Stimulated activated CD4-positive, alpha-beta T cell treated with anti-CD3 and anti-CD28 coated beads, Interleukin-15, amount 100 ng/mL, for 24 hours (primary cell): ENCODE measurements at regions not wholly inside any gene's neighbourhood (a gene's known extent, or its start where the extent isn't known, plus 50 kb on each side); places are given as distances from the start of the nearest gene placed in this dataset.

Experiments
- DNase-seq: peaks from one replicate; pipeline ENCODE4 v3.0.0-alpha.2; 2020

DNA sequence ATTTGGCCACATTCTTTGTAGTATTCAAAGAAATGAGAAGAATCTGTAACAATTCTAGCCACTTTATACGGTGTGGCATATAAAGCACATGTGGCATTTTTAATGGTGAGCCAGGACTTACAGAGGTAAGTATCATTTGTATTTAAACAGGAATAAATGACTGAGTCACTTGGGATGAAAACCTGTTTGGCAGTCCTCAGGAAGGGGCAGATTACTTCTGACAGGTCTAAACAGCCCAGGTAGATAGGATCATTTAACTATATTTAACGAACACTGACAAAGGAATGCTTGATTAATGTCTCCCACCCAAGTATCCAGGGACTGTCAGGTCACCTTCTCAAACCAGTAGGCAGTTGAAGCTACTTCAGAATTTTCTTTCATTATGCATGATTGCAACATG, 241.5 kb upstream of the SATB1 start:
- no peak for DNase-seq

GRCh38 chr3:18660059-18660458, 234.9 kb upstream of the SATB1 start:
- DNase-seq, result no peak

DNA sequence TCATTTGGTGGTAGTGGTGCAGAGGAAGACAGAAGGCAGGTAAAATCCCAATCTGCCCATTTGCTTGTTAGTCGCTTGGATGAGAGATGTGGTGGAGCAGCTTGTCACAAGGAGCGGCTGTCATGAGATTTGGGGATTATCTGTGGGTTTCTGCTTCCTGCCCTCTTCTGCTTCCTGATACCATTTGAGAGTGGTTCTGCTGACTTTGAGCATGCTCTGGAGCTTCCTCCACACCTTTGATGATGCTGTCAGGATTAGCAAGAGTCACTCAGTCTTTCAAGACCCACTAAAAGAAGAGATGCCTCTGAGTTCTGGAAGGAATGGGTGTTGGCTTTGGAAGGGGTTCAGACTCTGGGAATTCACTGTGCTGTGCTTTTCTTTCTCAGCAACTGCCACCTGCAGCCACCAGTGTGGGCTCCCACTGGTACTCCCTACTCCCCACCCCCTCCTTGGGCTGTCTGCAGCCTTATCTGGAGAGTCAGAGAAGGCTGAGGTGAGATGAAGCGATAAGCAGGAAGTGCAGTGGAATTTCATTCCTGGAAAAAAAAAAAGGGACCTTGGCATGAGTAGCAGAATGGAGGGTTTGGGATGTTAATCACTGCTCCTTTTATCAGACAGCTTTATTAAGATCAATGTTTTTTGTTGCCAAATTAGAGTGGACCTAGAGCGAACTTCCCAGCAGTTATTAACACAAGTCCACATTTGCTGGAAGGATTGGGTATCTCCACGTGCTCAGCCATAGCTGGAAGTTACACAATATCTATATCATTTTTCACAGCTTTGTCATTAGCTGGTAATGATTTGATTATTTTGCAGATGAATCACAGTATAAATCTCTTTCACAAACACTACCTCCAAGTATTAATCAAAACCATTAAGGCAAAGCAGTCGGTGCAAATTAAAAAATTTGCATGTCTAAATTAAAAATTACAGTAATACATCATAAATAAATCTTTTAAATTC, 233.0 kb upstream of the SATB1 start:
- peak; percentile 29 for DNase-seq

DNA sequence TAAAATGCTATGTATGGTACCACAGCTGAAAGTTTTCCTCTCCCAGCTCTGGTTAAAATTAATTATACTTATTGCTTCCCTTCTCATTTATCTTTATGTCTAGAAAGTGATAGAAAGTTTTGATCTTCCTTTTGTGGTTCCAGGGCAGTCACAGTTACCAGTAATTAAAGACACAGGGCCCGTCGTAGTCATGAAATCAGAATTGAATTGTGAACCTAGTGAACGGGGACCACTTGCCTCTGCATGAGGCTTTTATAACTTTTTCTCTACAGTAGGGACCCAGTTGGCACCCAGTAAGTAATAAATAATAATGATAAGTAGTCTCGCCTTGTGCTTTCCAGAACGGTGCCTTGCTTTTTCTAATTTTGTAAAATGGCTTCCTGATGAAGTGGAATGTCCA, 231.7 kb upstream of the SATB1 start:
- DNase-seq, result no peak

- no peak for DNase-seq
Measured at GRCh38 chr3:18656410-18656809, 231.3 kb upstream of the SATB1 start.

- no peak for DNase-seq
Measured at GRCh38 chr3:18655827-18656226, 230.7 kb upstream of the SATB1 start.

GRCh38 chr3:18652781-18653180, 227.6 kb upstream of the SATB1 start:
- no peak for DNase-seq

- no peak for DNase-seq
Measured at GRCh38 chr3:18650731-18651130, 225.6 kb upstream of the SATB1 start.

DNA sequence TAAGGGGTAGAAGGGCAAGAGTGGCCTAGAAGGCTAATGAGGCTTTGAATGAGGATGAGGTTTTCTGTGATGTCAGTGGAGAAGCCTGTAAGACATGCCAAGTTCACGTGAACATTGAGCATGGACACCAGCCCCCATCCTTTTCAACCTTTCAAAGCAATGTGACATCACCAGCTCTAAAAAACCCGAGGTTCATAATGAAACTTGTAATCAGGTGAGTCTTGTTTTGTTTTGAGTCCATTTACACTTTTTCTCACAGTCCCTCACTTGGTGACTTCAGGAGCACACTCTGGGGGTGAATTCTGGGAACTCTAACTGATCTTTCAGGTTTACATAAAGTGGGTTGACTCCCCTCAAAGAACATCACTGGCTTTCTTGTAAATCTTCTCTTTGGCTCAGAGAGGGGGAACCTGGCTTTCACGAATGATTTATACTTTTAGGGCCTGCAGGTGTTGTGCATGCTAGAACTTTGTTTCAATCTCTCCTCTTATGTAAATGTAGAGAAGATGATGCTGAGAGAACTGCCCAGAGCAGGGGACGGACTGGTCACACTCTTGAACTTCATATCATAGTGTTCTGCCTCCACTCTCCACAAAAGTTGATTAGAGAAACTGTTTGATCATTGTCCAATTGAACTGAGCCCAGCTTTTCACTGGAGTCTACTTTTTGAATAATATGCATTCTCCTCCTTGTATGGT, 224.7 kb upstream of the SATB1 start:
- peak; percentile 72 for DNase-seq

- peak; percentile 11 for DNase-seq
Measured at GRCh38 chr3:18648868-18649462, 223.8 kb upstream of the SATB1 start.

- DNase-seq, result no peak
Measured at GRCh38 chr3:18648159-18648558, 223.0 kb upstream of the SATB1 start.

GRCh38 chr3:18645619-18646018, 220.5 kb upstream of the SATB1 start:
- DNase-seq, result peak; percentile 76

GRCh38 chr3:18643281-18643680, 218.1 kb upstream of the SATB1 start:
- DNase-seq, result peak; percentile 6

- DNase-seq, result no peak
Measured at GRCh38 chr3:18641916-18642315, 216.8 kb upstream of the SATB1 start.

DNA sequence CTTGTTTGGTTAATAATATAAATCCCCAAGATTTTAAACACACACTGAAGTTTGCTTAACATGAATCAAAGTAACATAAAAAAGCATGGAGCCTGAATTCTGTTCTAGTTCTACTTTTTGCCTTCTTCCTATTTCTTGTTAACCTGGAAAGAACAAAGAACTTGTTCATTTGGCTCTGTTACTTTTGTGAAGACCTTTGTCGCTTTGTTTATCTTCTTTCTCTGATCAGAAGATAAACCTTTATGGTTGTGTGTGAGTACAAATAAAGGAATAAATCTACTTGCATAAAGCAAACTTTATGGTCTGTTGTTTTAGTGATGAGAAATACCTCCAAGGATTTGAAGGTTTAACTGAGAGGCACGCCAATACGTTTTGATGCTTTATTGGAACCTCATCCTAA, 210.1 kb upstream of the SATB1 start:
- no peak for DNase-seq

GRCh38 chr3:18634461-18634860, 209.3 kb upstream of the SATB1 start:
- no peak for DNase-seq

DNA sequence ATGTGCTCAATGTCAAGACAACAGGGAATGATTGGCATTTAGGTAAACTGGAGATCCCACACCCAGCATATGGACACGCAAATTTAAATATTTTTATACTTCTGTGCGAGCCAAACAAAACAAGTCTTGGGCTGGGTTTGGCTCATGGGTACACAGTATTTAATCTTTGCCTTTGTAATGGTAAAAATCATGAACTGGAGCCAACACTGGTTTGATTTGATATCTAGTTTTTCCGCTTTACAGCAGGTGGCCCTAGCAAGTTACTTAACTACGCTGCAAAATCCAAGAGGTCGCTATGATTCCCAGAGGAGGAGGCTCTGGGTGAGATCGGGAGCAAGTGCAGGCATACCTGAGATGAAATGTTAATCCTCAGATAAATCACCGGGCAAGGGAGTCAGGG, 207.9 kb upstream of the SATB1 start:
- no peak for DNase-seq

DNA sequence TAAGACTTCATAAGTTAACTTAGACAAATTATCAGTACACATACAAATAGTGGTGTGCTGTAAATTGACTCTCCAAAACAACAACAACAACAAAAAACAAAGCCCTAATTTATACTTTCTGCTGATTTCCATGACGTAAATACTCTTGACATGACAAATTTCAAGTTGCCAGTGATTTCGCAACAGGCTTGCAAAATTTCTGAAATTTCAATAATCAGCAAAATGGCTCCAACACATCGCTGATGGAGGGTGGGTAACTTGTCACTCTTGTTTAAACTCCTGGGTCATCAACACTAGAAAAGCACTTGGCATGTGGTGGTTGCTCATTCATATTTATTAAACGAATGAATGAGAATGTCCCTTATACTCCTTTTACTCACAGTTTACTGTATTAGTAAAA, 205.2 kb upstream of the SATB1 start:
- no peak for DNase-seq

DNA sequence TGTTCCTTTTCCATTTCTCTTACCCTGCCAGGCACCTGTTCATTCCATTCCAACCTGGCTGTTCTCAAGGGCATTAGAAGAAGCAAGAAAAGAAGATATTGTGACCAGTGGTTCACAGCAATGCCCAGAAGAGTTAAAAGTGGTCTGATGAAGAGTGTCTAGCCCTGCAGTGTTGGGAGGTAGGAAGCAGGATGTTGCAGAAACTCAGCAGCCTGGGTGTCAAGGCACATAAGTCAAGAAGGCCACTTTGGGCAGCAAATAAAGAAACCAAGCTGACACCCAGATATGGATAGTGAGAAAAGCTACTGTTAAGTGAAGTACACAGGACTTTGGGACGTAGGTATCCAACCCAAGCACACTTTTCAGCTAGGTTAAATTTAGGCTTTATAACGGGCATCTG, 199.9 kb upstream of the SATB1 start:
- DNase-seq, result no peak

DNA sequence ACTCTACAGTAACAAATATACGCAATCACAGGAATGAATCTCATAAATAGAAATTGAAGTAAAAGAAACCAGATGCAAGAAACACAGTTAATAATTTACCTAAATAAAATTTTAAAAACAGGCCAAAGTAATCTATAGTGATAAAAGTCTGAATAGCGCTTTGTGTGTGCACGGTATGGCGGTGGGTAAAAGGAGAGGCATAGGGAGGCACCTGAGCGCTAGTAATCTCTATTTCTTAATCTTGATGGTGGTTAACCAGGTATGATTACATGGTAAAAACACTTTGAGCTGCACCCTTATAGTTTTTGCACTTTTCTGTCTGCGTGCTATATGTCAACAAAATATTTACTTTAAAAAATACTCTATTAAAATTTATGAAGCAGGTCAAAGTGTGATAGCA, 198.1 kb upstream of the SATB1 start:
- DNase-seq, result no peak

- no peak for DNase-seq
Measured at GRCh38 chr3:18618723-18619122, 193.6 kb upstream of the SATB1 start.

- DNase-seq, result no peak
Measured at GRCh38 chr3:18611991-18612390, 186.9 kb upstream of the SATB1 start.

- DNase-seq, result no peak
Measured at GRCh38 chr3:18609187-18609586, 184.0 kb upstream of the SATB1 start.

GRCh38 chr3:18597919-18598318, 172.8 kb upstream of the SATB1 start:
- DNase-seq, result no peak
